ENCODE measurements at regions not wholly inside any gene's neighbourhood (a gene's known extent, or its start where the extent isn't known, plus 50 kb on each side); places are given as distances from the start of the nearest gene placed in this dataset. TPM values are rescaled to one million over a fixed set of nuclear protein-coding genes. Genes with fewer than 3 reads are reported as not detected.
"Not testable (repeated sequence)": the region's sequence is repeated elsewhere in the genome, so short reads cannot be mapped to it uniquely, and the experiment has no call there.

DNA sequence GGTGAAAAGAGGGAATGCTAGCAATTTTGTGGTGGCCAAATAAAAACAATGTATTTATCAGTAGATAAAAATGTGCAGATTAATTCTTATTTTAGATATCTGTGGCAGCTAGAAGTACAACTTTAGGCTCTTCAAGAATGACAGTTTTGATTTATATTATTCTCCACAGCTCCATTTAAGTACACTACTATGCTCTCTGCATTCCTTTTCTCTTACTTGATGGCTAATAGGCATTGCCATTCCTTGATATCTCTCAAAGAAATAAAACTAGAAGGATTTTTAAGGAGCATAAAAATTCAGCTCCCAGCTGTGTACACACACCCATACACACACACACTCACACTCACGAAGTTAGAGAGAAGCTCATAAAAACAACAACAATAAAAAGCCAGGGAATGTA, 59.4 kb upstream of the H2AZ1 start:
- WGBS, 2 donors = 45 to 47% methylated on average over 1 of the region's 1 CpG
- H3K4me3 ChIP-seq = no peak overlapping the region
- no peak for ATAC-seq
- intact Hi-C loops (cut with DNase I) = no loop called here
- no peak for TF ChIP-seq POLR2A (IDR thresholded peaks at IDR 0.05)
- TF ChIP-seq, protein P1, sequence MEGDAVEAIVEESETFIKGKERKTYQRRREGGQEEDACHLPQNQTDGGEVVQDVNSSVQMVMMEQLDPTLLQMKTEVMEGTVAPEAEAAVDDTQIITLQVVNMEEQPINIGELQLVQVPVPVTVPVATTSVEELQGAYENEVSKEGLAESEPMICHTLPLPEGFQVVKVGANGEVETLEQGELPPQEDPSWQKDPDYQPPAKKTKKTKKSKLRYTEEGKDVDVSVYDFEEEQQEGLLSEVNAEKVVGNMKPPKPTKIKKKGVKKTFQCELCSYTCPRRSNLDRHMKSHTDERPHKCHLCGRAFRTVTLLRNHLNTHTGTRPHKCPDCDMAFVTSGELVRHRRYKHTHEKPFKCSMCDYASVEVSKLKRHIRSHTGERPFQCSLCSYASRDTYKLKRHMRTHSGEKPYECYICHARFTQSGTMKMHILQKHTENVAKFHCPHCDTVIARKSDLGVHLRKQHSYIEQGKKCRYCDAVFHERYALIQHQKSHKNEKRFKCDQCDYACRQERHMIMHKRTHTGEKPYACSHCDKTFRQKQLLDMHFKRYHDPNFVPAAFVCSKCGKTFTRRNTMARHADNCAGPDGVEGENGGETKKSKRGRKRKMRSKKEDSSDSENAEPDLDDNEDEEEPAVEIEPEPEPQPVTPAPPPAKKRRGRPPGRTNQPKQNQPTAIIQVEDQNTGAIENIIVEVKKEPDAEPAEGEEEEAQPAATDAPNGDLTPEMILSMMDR (IDR thresholded peaks at IDR 0.05) = no peak
- no peaks in the 10 kb centered on the region for H3K36me3 ChIP-seq (replicated peaks in 1 of 2; ENCODE audit: insufficient read depth in 1 of 2, low read depth in 2 of 2)
- no peaks in the 10 kb centered on the region for H3K4me1 ChIP-seq
- H3K9me3 ChIP-seq = no peaks in the 10 kb centered on the region
- DNase-seq = no peak
- H3K27me3 ChIP-seq = no peaks in the 10 kb centered on the region
- H3K27ac ChIP-seq = no peak overlapping the region

DNA sequence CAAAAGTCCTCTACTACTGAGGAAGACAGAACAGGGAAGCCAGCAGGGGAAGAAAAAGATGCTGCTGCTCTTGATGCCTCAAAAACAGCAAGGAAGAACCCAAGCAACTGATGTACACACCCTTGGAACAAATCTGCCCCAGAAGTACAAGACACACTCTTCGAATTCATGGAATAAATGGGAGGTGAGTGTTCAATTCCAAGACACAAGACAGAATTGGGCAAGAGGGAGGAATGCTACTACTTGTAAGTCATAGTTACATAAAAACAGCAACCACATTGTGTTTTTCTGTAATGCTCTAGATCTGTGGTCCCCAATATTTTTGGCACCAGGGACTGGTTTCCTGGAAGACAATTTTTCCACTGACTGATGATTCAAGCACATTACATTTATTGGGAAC, 58.0 kb upstream of the H2AZ1 start:
- ATAC-seq (no peak), DNase-seq (no peak)
- H3K9me3 ChIP-seq = no peaks in the 10 kb centered on the region
- TF ChIP-seq, protein P1 (IDR thresholded peaks at IDR 0.05) = no peak
- no peak for TF ChIP-seq POLR2A (IDR thresholded peaks at IDR 0.05)
- intact Hi-C loops (cut with DNase I) = no loop called here
- no peaks in the 10 kb centered on the region for H3K4me1 ChIP-seq
- WGBS, 2 donors = 50 to 61% methylated on average over 1 of the region's 1 CpG
- no peaks in the 10 kb centered on the region for H3K27me3 ChIP-seq
- no peak overlapping the region for H3K27ac ChIP-seq
- no peaks in the 10 kb centered on the region for H3K36me3 ChIP-seq (replicated peaks in 1 of 2; ENCODE audit: insufficient read depth in 1 of 2, low read depth in 2 of 2)
- H3K4me3 ChIP-seq = no peak overlapping the region

DNA sequence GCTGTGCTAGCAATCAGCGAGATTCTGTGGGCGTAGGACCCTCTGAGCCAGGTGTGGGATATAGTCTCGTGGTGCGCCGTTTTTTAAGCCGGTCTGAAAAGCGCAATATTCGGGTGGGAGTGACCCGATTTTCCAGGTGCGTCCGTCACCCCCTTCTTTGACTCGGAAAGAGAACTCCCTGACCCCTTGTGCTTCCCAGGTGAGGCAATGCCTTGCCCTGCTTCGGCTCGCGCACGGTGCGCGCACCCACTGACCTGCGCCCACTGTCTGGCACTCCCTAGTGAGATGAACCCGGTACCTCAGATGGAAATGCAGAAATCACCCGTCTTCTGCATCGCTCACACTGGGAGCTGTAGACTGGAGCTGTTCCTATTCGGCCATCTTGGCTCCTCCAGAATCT, 56.1 kb upstream of the H2AZ1 start:
- H3K27me3 ChIP-seq; H3K36me3 ChIP-seq (replicated peaks in 1 of 2; ENCODE audit: insufficient read depth in 1 of 2, low read depth in 2 of 2); intact Hi-C loops (cut with DNase I); ATAC-seq; H3K4me3 ChIP-seq; H3K27ac ChIP-seq; H3K9me3 ChIP-seq; H3K4me1 ChIP-seq; DNase-seq: not testable (repeated sequence)
- 89 to 90% methylated on average over 4 to 12 of the region's 23 CpGs for WGBS, 2 donors

Small RNA genes lying in the stretch of these regions (small RNA-seq; reads per million reads assigned to genes)
- not detected for gene DYNLL1P6

All from body of pancreas (tissue), 4 donors.